SU-DHL-6 (cell line): ENCODE measurements at regions not wholly inside any gene's neighbourhood (a gene's known extent, or its start where the extent isn't known, plus 50 kb on each side); places are given as distances from the start of the nearest gene placed in this dataset.

Experiments
- CTCF ChIP-seq: fragments of 200-600 bp; sonication (generic); IDR thresholded peaks from one replicate; pipeline ENCODE4 v1.5.1; 2017; ENCODE audit warnings: antibody characterized with exemption, mild to moderate bottlenecking, low read length, moderate library complexity; ENCODE audit not compliant: insufficient read depth, poor library complexity, severe bottlenecking
- EZH2phosphoT487 ChIP-seq: fragments of 200-600 bp; sonication (generic), shearing (Covaris generic); conservative IDR thresholded peaks from 2 replicates; pipeline ENCODE4 v1.6.1; 2018; ENCODE audit warnings: mild to moderate bottlenecking, antibody characterized with exemption, low read length, moderate library complexity, mixed read lengths

GRCh38 chr4:124519196-124519595 lies 193.3 kb downstream of the ANKRD50 start:
- no peak for TF ChIP-seq CTCF
- no peak for TF ChIP-seq EZH2phosphoT487
